ENCODE measurements at regions not wholly inside any gene's neighbourhood (a gene's known extent, or its start where the extent isn't known, plus 50 kb on each side); places are given as distances from the start of the nearest gene placed in this dataset.

DNA sequence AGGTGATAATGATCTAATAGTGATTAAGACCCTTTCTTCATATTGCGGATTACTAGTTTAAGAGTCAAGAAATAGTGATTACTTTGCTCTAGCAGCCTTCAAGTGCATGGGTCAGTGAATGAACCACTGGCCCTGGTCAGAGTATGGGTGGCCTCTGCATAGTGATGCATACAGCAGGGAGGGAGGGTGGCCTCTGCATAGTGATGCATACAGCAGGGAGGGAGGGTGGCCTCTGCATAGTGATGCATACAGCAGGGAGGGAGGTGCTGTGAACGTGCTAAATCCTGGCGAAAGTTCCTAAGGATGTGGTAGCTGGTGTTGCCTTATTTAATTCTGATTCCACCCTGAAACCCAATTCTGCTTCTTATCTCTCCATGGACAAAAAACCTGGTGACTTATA lies 246.7 kb upstream of the ARSJ start:
- intact Hi-C loops (cut with micrococcal nuclease; ENCODE audit: unreplicated experiment), result no loop called here
- CTCF ChIA-PET, result no interaction called here
- H3K9me3 Mint-ChIP-seq (ENCODE audit: low read depth, unreplicated experiment), result no peaks in the 10 kb centered on the region

DNA sequence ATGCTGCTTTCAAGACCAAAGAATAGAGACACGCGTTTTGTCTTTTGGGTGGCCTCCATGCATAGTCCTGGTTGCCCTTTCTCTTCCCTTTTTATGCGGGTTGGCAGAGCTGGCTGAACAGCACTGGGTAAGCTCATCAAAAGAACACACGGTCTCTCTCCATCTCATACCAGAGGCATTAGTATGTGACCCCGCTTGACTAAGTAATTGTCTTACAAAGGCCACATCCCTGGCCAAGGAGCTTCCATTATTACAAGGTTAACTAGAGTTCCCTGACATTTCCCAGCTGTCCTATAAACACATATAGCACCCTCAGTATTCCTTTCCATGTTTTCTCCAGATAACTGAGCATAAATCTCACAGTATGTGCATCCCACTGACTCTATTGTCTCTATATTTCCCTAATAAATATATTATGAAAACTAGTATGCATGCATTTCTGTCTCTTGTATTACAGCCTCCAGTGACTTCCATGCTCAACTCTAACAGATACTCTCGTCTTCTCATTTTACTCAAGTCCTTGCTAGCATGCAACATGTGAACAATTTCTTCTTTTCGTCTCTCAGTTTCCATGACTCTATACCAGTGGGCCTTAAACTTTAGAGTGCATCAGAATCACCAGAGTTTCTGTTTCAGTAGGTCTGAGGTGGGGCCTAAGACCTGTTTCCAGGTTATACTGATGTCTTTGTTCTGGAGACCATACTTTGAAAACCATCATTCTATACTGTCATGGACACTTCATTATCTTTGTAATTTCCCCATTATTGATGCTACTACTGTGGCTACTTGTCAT lies 247.7 kb upstream of the ARSJ start:
- no peak overlapping the region for H3K27ac Mint-ChIP-seq (ENCODE audit: unreplicated experiment)
- BruUV-seq (replicated peaks), result no TSS peak
- no peak overlapping the region for H3K4me3 Mint-ChIP-seq (ENCODE audit: low read depth, unreplicated experiment)
- TF ChIP-seq, protein P1, sequence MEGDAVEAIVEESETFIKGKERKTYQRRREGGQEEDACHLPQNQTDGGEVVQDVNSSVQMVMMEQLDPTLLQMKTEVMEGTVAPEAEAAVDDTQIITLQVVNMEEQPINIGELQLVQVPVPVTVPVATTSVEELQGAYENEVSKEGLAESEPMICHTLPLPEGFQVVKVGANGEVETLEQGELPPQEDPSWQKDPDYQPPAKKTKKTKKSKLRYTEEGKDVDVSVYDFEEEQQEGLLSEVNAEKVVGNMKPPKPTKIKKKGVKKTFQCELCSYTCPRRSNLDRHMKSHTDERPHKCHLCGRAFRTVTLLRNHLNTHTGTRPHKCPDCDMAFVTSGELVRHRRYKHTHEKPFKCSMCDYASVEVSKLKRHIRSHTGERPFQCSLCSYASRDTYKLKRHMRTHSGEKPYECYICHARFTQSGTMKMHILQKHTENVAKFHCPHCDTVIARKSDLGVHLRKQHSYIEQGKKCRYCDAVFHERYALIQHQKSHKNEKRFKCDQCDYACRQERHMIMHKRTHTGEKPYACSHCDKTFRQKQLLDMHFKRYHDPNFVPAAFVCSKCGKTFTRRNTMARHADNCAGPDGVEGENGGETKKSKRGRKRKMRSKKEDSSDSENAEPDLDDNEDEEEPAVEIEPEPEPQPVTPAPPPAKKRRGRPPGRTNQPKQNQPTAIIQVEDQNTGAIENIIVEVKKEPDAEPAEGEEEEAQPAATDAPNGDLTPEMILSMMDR (IDR thresholded peaks at IDR 0.05; ENCODE audit: unreplicated experiment), result no peak
- no peaks in the 10 kb centered on the region for H3K9me3 Mint-ChIP-seq (ENCODE audit: low read depth, unreplicated experiment)
- no peaks in the 10 kb centered on the region for H3K36me3 Mint-ChIP-seq (ENCODE audit: insufficient read depth, unreplicated experiment)
- intact Hi-C loops (cut with micrococcal nuclease; ENCODE audit: unreplicated experiment), result no loop called here
- no peak for DNase-seq
- no peaks in the 10 kb centered on the region for H3K4me1 Mint-ChIP-seq (ENCODE audit: low read depth, unreplicated experiment)
- CTCF ChIA-PET, result no interaction called here
- H3K27me3 Mint-ChIP-seq (ENCODE audit: unreplicated experiment), result no peaks in the 10 kb centered on the region

More for the DNA sequence above, 246.7 kb upstream of the ARSJ start:
- no TSS peak for BruUV-seq (replicated peaks)
- Mint-ChIP-seq H3K4me3 (ENCODE audit: low read depth, unreplicated experiment) (no peak overlapping the region), H3K27me3 (ENCODE audit: unreplicated experiment) (no peaks in the 10 kb centered on the region), H3K36me3 (ENCODE audit: insufficient read depth, unreplicated experiment) (no peaks in the 10 kb centered on the region), H3K4me1 (ENCODE audit: low read depth, unreplicated experiment) (no peaks in the 10 kb centered on the region), H3K27ac (ENCODE audit: unreplicated experiment) (no peak overlapping the region)
- DNase-seq, result no peak
- TF ChIP-seq, protein P1 (IDR thresholded peaks at IDR 0.05; ENCODE audit: unreplicated experiment), result no peak

DNA sequence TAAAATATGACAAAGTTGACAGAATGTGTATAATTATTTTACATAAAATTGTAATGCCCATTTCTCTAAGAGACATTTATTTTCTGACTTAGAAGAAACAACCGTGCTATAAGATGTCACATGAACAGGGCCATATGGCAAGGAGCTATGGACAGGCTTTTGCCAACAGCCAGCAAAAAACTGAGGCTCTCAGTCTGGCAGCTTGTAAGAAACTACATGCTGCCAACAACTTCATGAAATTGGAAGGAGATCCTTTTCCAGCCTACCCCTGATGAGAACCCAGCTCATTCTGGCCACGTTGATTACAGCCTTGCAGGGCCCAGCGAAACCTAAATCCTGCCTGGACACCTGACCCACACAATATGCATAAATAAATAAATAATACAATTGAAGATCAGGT lies 250.3 kb upstream of the ARSJ start:
- H3K4me3 Mint-ChIP-seq (ENCODE audit: low read depth, unreplicated experiment), result no peak overlapping the region
- CTCF ChIA-PET, result no interaction called here
- TF ChIP-seq, protein P1 (IDR thresholded peaks at IDR 0.05; ENCODE audit: unreplicated experiment), result no peak
- no peak for DNase-seq
- intact Hi-C loops (cut with micrococcal nuclease; ENCODE audit: unreplicated experiment), result no loop called here
- no peaks in the 10 kb centered on the region for H3K4me1 Mint-ChIP-seq (ENCODE audit: low read depth, unreplicated experiment)
- H3K9me3 Mint-ChIP-seq (ENCODE audit: low read depth, unreplicated experiment), result no peaks in the 10 kb centered on the region
- BruUV-seq (replicated peaks), result no TSS peak
- H3K27me3 Mint-ChIP-seq (ENCODE audit: unreplicated experiment), result no peaks in the 10 kb centered on the region
- no peaks in the 10 kb centered on the region for H3K36me3 Mint-ChIP-seq (ENCODE audit: insufficient read depth, unreplicated experiment)
- H3K27ac Mint-ChIP-seq (ENCODE audit: unreplicated experiment), result no peak overlapping the region

DNA sequence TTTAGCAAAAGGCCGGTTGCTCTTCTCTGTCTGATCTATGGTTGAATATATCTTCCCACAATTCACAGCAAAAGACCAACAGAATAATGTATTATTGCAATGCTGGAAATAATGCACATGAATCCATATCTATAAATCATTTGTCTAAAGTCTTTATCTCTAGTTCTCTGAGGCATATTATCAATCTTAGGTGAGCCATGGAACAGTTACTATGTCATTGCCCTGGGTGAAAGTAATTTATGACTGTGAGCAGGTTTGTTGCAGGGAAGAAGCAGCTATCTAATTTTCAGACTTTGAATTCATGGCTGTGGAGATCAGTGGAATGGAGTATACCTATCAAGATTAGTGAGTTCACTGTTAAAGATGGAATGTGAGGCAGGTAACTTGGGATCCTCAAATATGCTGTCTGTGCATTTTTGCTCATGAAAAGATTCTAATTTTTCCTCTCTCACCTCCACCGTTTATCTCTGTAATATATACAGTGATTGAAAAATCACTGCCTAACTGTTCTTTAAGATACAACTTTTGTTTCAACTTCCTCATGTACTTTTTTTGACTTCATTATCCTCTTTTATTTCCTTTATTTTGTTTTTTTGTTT lies 256.8 kb upstream of the ARSJ start:
- no peak for DNase-seq
- Mint-ChIP-seq H3K27me3 (ENCODE audit: unreplicated experiment) (no peaks in the 10 kb centered on the region), H3K9me3 (ENCODE audit: low read depth, unreplicated experiment) (no peaks in the 10 kb centered on the region), H3K4me3 (ENCODE audit: low read depth, unreplicated experiment) (no peak overlapping the region), H3K27ac (ENCODE audit: unreplicated experiment) (no peak overlapping the region), H3K4me1 (ENCODE audit: low read depth, unreplicated experiment) (no peaks in the 10 kb centered on the region), H3K36me3 (ENCODE audit: insufficient read depth, unreplicated experiment) (no peaks in the 10 kb centered on the region)
- BruUV-seq (replicated peaks), result no TSS peak
- CTCF ChIA-PET, result no interaction called here
- intact Hi-C loops (cut with micrococcal nuclease; ENCODE audit: unreplicated experiment), result no loop called here
- TF ChIP-seq, protein P1 (IDR thresholded peaks at IDR 0.05; ENCODE audit: unreplicated experiment), result no peak

Data from Calu3 (cell line).